HG03045 (cell line): ENCODE measurements at regions not wholly inside any gene's neighbourhood (a gene's known extent, or its start where the extent isn't known, plus 50 kb on each side); places are given as distances from the start of the nearest gene placed in this dataset.

Experiments
- ATAC-seq: cut with Tn5 transposase; IDR thresholded peaks from one replicate; pipeline ENCODE4 v1.9.1; 2021; ENCODE audit warnings: mild to moderate bottlenecking, moderate library complexity; ENCODE audit not compliant: unreplicated experiment

DNA sequence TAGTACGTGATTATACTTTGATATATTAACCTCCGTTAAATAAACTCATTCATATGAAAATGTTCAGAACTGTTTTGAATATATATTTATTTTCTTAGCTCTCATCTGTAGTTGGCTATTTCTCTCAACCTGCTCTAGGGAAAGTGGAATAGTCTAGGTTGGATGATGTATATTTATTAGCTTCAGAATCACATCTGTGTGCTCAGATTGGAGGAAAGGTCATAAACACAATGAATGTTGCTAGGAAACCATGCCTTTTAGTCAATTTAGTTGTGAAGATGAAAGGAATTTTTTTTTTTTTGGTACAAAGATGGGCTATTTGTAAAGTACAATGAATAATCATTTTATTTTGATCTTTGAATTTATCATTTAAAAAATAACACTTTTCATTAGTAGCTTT lies 439.1 kb downstream of the FOXG1 start:
- ATAC-seq: no peak

DNA sequence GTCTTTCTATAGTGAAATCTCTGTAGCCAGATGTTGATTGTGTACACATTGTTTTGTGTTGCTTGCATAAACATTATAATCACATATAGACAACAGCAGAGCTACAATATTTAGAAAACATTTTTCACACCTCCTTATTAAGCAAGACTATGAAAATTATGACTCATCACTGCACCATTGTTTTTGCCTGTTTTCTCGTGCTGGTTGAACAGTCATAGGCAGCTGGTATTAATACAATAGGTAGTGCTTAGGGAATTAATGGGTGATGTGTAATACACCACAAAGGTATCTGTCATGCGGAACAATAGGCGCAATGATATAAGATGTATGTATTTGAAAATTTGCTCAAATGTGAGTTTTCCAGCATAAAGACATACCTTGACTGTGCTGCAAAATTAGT lies 449.3 kb downstream of the FOXG1 start:
- ATAC-seq: no peak

DNA sequence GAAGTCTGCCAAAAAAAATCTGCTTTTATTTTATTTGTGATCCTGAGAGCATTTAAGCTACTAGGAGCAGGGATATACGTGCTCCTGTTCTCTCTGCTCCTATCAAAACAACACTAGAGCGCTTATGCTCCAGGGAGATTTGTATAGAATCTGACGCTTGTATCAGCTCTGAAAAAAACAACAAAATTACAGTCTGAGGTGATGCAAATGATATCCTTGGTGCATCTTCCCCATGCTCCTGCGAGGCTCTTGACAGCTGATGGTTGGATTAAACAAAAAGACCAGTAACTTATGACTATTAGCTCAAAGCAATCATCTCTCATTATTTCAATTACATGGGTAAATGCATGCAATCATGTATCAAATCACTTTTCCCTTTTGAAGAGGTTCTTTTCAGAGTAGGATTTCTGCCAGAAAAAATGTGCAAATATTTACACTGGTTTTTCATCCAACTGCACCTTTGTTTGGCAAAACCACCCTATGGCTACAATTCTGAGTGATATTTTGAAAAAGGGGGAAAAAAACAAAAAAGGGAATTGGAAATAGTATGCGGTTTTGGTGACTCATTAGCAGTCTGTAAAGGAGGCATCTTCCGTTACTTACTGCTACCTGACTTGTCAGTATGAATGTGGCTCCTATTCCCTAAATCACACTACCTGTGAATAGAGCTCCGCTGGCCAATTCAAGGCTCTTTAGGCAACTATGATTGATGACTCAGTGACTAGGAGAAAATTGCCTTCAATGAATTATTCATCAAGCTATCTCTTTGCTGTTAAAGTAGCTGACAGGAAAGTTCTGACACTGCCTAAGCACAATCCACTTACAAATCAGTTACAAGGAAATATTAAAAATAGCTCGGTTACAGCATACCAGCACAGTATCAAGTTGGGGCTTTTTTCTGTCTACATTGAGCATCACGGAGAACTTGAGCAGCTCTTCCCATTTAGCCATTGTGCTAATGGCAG lies 450.0 kb downstream of the FOXG1 start:
- ATAC-seq: no peak

DNA sequence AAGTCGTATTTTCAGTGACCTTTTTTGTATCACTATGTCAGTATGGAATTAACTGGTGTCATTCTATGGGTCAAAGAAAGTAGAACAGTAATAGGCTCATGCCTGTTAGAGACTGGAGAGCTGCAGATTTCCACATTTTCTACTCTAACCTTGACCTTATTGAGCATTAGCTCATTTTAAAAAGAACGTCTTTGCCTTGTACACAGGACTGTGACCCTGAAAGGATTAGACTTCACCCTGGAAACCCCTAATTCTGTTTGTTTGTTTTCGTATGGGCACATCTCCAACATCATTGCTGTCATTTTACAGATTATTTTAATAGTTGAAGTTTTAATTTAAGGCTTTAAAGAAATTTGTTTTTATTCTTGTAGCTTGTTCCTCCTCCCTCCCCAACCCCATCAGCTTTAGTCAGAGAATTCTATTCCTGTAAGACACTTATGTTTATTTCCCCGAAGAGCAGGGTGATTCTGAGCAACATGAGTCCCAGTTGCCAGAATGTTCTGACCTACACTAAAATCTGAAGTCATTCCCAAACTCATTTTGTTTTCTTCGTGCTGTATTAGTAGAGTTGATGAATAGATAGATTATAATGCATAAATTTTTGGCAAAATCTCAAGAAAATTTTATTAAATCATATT lies 451.3 kb downstream of the FOXG1 start:
- no peak for ATAC-seq

DNA sequence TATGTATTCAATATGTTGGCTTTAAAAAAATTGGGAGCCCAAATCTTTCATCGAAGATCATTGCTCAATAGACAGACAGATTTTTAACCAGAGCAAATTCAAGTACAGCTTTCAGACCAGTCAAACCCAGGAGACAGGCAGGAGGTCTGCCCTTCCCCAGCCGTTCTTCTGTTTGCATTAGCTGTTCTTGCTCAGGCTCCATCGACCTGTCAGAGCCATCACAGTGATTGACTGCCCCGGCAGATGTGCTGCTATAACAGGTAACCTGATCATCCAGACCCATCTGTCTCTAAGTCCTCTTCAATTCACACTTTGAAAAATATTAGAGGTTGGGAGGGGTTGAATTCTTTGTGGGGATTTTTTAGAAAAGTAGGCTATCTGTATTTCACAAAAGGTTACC lies 453.5 kb downstream of the FOXG1 start:
- no peak for ATAC-seq

DNA sequence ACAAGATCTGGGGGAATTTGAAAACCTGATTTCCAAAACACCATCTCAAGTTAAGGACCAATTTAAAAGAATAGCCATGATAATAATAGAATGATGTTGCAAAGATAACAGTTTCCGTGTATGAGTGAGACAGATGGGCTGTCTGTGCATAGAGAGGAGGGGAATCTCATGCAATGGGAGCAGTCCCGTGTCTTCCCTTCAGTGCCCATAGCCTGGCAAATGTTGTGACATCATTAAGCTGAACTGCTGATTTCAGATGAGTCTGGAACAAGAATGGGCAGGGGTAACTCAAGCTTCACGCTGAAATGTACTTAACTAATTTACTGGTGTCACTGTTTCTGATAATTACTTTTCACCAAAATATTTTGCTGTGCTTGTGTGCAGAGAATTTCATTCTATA lies 454.0 kb downstream of the FOXG1 start:
- ATAC-seq: no peak

DNA sequence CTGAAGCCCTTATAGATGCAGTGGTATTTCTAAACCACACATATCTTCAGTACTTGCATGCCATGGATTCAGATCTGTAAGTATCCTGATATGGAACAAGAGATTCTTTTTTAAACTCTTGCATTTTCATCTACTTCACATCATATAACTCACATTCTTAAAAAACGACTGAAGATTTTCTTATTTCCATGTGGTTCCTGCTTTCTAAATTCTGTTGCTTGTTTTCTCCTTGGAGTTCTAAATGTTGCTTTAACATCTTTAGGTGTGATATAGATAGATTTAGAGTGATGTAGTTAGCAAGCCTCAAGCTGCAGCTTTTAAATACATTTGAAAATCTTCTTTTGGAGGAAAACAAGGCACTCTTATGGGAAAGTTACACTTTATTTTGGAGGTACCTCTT lies 455.4 kb downstream of the FOXG1 start:
- ATAC-seq: no peak

DNA sequence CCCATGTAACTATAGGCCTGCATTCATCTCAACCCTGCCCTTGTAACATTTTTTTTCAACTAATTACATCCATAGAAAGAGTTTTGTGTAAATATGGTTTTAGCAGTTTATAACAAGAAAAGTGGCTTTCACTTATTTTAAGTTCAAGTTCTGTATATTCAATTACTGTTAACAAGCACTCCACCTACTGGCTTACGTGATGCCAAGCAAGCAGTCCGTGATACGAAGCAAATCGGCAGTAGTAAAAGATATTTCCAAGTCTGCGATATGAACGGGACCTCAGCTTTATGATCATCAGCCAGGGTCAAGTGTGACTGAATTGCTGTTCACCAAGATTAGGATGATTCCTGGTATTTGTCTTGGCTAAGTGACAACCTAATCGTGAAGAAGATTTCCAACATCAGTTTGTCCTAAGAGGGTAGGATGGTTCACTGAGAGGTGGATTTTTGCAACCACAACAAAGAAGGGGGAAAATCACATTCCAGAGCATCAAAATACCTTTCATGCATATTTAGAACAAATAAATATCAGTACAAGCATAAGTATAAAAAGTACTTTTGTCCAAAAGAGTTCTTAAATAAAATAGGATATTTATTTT lies 456.2 kb downstream of the FOXG1 start:
- ATAC-seq: no peak

DNA sequence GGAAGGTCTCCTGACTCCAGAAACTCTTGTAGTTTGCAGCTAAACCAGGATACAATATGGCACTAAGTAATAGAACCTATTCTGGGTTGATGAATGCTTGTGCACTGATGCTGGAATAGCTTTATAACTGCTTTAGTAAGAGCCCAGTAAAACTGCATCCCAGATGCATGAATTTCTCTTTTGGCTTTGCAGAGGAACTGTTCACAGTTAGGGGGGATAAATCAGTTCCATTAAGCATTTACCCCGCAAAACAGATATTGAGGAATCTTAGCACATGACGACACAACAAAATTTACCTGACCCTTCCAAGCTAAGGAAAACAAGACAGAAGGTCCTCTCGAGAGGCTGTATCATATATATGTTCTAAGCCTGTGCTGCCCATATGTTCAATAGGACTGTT lies 457.4 kb downstream of the FOXG1 start:
- ATAC-seq: no peak

DNA sequence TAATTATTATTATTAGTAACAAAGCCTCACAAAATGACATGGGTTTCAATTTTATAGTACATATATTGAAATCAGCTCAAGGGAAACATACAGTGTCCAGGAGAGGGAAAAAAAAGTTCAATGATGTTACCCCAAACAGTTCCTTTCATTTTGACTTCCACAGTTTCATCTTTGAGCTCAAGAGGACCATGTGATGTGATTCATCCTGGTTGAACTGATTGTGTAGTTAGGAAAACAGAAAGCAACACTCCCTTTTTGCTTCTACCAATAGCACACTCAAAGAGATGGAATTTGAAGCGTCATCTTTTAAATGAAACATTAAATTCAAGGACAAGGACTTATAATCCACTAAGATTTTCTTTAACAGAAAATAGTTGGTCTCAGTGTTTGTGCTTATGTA lies 461.0 kb downstream of the FOXG1 start:
- no peak for ATAC-seq

DNA sequence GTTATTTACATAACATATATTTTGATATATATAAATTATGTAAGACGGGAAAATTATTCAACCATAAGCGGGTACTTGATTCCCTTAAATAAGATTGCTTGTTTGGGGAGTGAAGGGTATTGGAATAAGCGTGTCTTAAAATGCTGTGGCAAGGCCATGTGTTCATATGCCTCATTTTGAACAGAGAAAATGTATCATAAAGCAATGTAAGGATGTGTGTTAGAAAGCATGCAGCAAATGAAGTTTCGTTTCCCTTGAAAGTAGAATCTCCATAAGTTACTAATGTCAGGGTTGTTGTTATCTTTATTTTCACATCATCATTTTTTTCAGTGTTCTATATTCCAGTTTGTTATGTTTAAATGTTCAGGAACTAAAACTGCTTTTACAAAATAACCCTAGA lies 465.6 kb downstream of the FOXG1 start:
- no peak for ATAC-seq

DNA sequence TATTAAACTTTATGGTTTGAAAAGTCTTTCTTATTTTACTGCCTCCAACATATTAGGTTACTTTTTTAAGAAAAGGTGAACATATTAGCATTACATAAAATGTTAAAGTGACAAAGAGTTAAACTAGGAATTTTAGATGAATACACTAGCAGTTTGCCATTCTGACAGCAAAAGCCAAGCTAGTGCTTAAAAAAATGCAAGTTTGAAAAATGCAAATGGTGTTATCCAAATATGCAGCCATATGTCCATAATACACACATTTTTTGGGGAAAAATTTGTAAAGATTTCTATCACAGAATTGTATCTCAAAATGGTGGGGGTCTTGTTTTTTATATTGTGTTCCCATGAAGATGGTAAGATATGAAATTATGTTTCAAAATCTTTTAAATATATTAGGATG lies 466.1 kb downstream of the FOXG1 start:
- no peak for ATAC-seq

DNA sequence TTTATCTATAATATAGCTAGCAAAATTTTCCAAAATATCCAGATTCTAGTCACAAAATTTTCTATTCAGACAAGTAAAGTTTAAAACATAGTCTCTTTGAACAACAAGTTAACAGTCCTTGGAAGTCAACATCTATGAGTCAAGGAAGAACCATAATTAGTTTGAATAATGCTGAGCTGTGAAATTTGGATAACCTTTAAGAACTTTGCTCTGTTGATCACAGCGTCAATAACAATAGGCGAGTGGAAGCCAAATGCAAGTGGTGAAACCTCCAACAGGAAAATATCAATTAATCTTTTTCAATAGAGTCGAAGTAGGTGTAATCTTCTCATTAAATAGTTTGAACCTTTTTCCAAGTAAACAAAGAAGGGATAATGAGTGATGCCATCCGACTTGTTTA lies 466.6 kb downstream of the FOXG1 start:
- ATAC-seq: no peak

DNA sequence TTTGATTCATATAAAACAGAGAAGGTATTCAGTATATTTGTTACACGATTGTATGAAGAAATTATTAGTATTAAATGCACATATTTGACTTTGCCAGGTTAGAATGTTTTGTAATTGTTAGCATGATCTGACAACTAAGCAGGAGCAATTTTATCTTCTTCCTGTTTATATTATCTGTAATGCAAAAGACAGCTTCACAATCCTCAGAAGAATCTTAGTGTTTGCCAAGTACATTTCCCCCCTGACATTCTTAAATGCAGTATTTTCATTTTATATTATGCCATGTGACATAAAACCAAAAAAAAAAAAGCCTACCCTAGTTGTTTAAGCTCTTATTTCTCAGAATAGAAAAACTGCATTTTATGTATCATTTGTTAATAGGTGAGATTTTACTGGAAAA lies 469.4 kb downstream of the FOXG1 start:
- no peak for ATAC-seq

DNA sequence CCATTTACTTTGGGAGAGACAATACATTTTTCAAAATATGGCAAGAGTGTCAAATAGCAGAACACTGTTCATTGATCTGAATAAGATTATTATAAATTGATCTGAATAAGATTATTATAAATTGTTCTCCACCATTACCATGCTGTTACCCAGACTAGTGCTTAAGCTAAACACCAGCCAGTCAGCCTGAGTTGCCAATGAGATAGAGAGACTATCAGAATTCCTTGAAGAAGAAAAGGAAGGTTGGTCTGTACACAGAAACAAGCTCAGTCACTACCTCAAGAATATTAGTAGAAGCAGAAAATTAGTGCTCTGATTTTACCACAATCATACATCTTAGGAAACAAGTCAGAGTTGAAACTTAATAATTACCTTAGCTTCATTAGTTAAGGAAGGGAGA lies 469.8 kb downstream of the FOXG1 start:
- ATAC-seq: no peak

DNA sequence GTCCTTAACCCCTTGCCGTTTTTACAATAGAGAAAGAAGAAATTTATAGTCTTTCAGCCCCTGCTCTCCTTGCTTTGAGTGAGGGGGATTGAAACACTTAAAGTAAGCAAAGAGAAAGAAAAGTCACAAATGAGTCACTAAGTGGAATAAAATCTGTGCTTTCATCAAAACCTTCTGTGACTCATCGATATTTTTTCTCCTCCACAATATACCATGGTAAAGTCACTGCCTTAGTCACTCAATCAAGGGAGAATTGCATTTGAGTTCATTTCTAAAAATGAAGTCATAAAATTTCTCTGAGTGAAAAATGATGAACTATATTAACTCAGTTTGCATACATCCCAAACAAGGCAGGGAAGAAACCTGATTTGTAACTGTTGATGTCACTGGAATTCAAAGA lies 470.3 kb downstream of the FOXG1 start:
- ATAC-seq: no peak

DNA sequence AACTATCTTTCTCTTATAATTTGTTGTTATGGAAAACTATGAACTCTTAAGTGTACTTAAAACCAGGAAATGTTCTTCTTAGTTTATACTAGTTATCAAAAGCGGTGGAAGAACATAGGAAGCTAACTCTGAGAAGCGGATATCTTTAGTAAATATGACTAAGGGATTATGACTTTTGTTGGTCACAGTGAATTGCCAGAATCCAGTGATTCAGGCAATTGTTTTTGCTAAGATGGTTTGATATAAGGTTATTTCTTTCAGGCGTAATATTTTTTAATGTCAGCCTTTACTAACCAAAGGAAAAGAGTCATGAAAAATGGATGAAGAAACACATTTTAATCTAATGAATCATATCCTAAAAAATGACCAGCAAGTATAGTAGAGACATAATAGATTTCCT lies 473.5 kb downstream of the FOXG1 start:
- ATAC-seq: no peak

DNA sequence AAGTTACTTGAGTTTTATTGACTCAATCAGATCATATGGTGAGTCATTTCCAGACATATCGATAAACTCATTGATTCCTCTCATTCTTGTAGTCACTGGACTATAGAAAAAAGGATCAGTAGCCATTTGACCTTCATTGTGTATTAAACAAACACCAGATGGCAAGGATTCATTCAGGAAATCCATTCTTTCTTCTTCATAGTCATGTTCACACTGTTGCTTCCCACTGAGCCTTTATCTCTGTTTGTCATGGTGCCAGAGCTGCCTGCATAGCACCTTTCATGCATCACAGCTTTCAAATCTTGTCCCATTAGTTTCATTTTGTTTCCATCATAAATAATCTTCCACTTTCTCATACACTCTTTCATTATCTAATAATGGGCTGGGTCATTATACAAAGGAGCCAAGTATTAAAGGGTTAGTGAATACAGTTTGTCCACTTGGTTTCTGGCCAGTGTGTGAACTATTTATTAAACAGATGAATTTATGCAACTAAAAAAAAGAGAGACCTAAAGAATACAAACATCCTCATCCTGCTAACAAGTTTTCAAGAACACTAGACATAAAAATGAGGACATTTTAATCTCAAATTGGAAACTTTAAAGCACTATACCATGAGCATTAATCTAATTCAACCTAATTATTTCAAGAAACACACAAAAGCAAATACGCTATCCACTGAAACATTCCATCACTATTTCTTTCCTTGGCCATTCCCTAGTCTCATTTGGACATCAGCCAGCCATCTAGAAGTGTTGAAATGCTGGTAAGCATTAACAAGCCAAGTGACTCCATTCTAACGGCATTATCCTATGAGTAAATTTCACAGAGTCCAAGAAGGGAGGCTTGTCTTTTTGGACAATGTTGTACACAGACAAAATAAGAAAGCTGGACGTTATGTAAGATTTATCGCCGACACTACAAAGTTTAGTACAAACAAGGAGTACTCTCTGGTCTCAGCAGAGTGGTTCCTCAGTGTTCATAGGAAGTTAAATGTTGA lies 476.5 kb downstream of the FOXG1 start:
- no peak for ATAC-seq

DNA sequence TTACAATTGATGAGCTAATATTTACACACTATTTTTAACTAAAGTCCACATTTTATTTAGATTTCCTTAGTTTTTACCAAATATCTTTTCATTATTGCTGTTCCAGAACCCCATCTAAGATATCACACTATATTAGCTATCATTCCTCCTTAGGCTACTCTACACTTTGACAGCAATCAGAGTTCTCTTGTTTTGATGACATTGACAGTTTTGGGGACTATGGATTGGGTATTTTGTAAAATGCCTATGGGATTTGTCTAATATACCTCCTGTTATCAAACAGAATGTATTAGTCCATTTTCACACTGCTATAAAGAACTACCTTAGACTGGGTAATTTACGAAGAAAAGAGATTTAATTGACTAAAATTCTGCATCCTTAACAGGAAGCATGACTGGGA lies 489.1 kb downstream of the FOXG1 start:
- ATAC-seq: no peak

DNA sequence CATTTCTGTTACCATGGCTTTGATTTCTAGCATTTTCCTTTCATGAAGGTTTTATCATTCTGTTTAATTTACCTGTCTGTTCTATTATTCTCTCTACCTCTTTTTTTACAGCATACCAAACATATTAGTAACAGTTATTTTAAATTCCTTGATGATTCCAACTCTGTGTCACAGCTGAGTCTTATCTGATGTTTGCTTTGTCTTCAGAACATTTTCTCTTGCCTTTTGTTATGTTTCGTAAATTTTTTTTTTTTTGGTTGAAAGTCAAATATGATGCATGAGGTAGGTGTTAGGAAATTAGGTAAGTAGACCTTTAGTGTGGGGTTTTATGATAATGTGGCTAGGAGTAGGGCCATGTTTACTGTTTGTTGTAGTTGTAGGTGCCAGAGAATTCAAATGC lies 496.4 kb downstream of the FOXG1 start:
- no peak for ATAC-seq

DNA sequence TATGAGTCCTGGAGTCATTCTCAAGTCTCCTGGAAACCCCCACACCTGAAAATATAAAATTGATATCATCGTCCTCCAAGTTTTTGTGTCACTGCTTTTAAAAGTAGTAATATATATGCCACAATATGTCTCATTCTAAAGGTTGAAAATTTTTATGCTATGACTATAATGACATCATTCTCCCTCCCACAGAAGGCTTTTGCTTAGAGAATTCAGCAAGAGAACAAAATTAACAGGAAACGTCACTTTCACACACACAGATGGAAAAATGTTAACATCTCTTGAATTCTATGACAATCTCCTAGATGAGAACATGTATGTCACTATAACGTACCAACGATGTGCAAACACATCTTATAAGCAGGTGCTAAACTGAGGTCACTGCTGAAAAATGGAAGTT lies 498.3 kb downstream of the FOXG1 start:
- no peak for ATAC-seq
